IPS-18a (cell line): ENCODE measurements at regions not wholly inside any gene's neighbourhood (a gene's known extent, or its start where the extent isn't known, plus 50 kb on each side); places are given as distances from the start of the nearest gene placed in this dataset.

Experiments used
- H3K27ac ChIP-seq: one replicate; pipeline ENCODE4 v1.5.1; 2013; ENCODE audit warnings: low read length
- H3K27me3 ChIP-seq: one replicate; pipeline ENCODE4 v1.6.1; 2013; ENCODE audit warnings: mild to moderate bottlenecking, low read length; ENCODE audit not compliant: control insufficient read depth, insufficient read depth
- H3K36me3 ChIP-seq: one replicate; pipeline ENCODE4 v1.6.1; 2013; ENCODE audit warnings: low read depth, low read length; ENCODE audit not compliant: control insufficient read depth
- H3K4me1 ChIP-seq: one replicate; pipeline ENCODE4 v1.6.1; 2013; ENCODE audit warnings: low read depth, low read length; ENCODE audit not compliant: control insufficient read depth
- H3K4me3 ChIP-seq: one replicate; pipeline ENCODE4 v1.5.1; 2013; ENCODE audit warnings: low read length
- H3K9ac ChIP-seq: one replicate; pipeline ENCODE4 v1.6.1; 2013; ENCODE audit warnings: mild to moderate bottlenecking, low read length, moderate library complexity
- H3K9me3 ChIP-seq: one replicate; pipeline ENCODE4 v1.6.1; 2013; ENCODE audit warnings: low read depth, low read length; ENCODE audit not compliant: control insufficient read depth

DNA sequence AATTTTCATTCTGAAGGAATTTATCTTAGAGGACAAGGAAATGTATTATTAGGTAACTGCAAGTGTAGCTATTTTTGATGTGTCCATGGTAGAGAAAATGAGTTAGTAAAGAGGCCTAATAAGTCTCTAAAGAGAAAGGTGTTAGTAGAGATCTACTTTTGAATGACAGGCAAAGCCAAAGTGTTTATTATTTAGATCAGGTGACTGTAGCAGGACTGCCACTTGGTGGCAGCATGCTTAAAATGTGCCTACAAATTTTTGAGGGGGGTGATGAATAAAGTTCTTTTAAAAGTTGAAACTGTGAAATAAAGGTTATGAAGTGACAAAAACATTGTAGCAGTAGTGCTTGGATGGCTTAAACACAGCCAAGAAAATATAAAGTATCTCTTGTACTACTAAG, 421.5 kb upstream of the MEIS1 start:
- no peak overlapping the region for H3K4me3 ChIP-seq

GRCh38 chr2:66003931-66004330, 431.0 kb upstream of the MEIS1 start:
- H3K36me3 ChIP-seq = no peaks in the 10 kb centered on the region
- no peaks in the 10 kb centered on the region for H3K4me1 ChIP-seq
- H3K9ac ChIP-seq = no peak overlapping the region
- H3K9me3 ChIP-seq = no peaks in the 10 kb centered on the region
- H3K4me3 ChIP-seq = no peak overlapping the region
- no peak overlapping the region for H3K27ac ChIP-seq
- no peaks in the 10 kb centered on the region for H3K27me3 ChIP-seq

More for the DNA sequence above, 421.5 kb upstream of the MEIS1 start:
- H3K4me1 ChIP-seq = no peaks in the 10 kb centered on the region
- H3K27ac ChIP-seq = no peak overlapping the region
- H3K9ac ChIP-seq = no peak overlapping the region
- H3K9me3 ChIP-seq = no peaks in the 10 kb centered on the region
- no peaks in the 10 kb centered on the region for H3K36me3 ChIP-seq
- no peaks in the 10 kb centered on the region for H3K27me3 ChIP-seq

GRCh38 chr2:66001538-66001937, 433.4 kb upstream of the MEIS1 start:
- Histone ChIP-seq H3K9me3 (no peaks in the 10 kb centered on the region), H3K4me1 (no peaks in the 10 kb centered on the region), H3K27ac (no peak overlapping the region), H3K36me3 (no peaks in the 10 kb centered on the region), H3K9ac (no peak overlapping the region), H3K4me3 (no peak overlapping the region), H3K27me3 (no peaks in the 10 kb centered on the region)

- H3K9ac ChIP-seq = no peak overlapping the region
- no peaks in the 10 kb centered on the region for H3K36me3 ChIP-seq
- H3K9me3 ChIP-seq = no peaks in the 10 kb centered on the region
- no peak overlapping the region for H3K27ac ChIP-seq
- H3K4me3 ChIP-seq = no peak overlapping the region
- no peaks in the 10 kb centered on the region for H3K27me3 ChIP-seq
- no peaks in the 10 kb centered on the region for H3K4me1 ChIP-seq
These were observed 434.0 kb upstream of the MEIS1 start for GRCh38 chr2:66000901-66001300.

GRCh38 chr2:65999796-66000195, 435.1 kb upstream of the MEIS1 start:
- H3K9me3 ChIP-seq = no peaks in the 10 kb centered on the region
- no peaks in the 10 kb centered on the region for H3K36me3 ChIP-seq
- H3K27me3 ChIP-seq = no peaks in the 10 kb centered on the region
- no peak overlapping the region for H3K27ac ChIP-seq
- H3K9ac ChIP-seq = no peak overlapping the region
- no peak overlapping the region for H3K4me3 ChIP-seq
- H3K4me1 ChIP-seq = no peaks in the 10 kb centered on the region

DNA sequence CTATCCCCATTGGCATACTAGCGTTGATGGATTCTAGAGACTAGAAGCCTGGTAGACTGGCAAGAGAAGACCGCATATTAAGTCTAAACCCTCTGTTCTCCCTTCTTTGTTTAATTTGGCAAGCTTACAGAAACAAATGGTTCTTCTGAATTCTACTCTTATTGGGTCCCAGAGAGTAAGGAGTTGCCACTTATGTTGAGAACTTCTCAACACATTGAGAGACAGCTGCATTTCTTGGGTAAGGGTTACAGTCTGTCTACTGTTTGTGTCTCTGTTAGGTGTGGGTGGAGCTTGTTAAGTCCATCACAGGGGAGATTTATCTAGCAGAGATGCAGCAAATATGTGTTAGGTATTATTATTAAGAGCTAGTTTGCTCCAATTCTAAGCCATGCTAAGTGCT, 435.8 kb upstream of the MEIS1 start:
- Histone ChIP-seq H3K9me3 (no peaks in the 10 kb centered on the region), H3K36me3 (no peaks in the 10 kb centered on the region), H3K4me1 (no peaks in the 10 kb centered on the region), H3K27ac (no peak overlapping the region), H3K27me3 (no peaks in the 10 kb centered on the region), H3K9ac (no peak overlapping the region), H3K4me3 (no peak overlapping the region)

- Histone ChIP-seq H3K27me3 (no peaks in the 10 kb centered on the region), H3K36me3 (no peaks in the 10 kb centered on the region), H3K27ac (no peak overlapping the region), H3K4me1 (no peaks in the 10 kb centered on the region), H3K9me3 (no peaks in the 10 kb centered on the region), H3K9ac (no peak overlapping the region), H3K4me3 (no peak overlapping the region)
These were observed 437.0 kb upstream of the MEIS1 start for GRCh38 chr2:65997961-65998360.

- Histone ChIP-seq H3K9ac (no peak overlapping the region), H3K27ac (no peak overlapping the region), H3K27me3 (no peaks in the 10 kb centered on the region), H3K4me1 (peaks cover 9% of the 10 kb centered on the region), H3K9me3 (no peaks in the 10 kb centered on the region), H3K36me3 (no peaks in the 10 kb centered on the region), H3K4me3 (no peak overlapping the region)
These were observed 442.7 kb upstream of the MEIS1 start for GRCh38 chr2:65992198-65992554.

- no peak overlapping the region for H3K27ac ChIP-seq
- H3K27me3 ChIP-seq = no peaks in the 10 kb centered on the region
- no peaks in the 10 kb centered on the region for H3K36me3 ChIP-seq
- no peak overlapping the region for H3K4me3 ChIP-seq
- no peaks in the 10 kb centered on the region for H3K9me3 ChIP-seq
- H3K4me1 ChIP-seq = peaks cover 9% of the 10 kb centered on the region
- H3K9ac ChIP-seq = no peak overlapping the region
These were observed 443.3 kb upstream of the MEIS1 start for GRCh38 chr2:65991381-65992197.

DNA sequence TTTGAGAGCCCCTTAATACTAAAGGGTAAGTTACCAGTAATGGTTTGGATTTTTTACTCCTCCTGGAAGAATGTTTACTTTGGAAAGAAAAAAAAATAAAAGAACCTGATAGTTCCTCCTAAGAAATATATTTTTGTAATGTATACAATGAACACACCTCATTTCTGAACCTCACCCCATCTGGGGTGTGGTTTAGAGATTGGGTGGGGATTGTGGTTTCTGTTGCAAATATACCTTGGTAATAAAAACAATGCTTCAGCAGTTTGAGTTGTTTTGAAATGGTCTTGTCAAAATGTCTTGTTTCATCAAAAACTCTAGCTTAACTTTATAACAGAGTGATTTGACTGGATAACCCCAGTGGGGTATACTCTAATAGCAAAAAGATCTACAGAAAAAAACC, 448.9 kb upstream of the MEIS1 start:
- Histone ChIP-seq H3K9me3 (no peaks in the 10 kb centered on the region), H3K4me1 (no peaks in the 10 kb centered on the region), H3K36me3 (no peaks in the 10 kb centered on the region), H3K27ac (no peak overlapping the region), H3K4me3 (no peak overlapping the region), H3K27me3 (no peaks in the 10 kb centered on the region), H3K9ac (no peak overlapping the region)

- H3K36me3 ChIP-seq = no peaks in the 10 kb centered on the region
- no peak overlapping the region for H3K27ac ChIP-seq
- no peaks in the 10 kb centered on the region for H3K9me3 ChIP-seq
- H3K4me1 ChIP-seq = no peaks in the 10 kb centered on the region
- H3K27me3 ChIP-seq = no peaks in the 10 kb centered on the region
- no peak overlapping the region for H3K4me3 ChIP-seq
- no peak overlapping the region for H3K9ac ChIP-seq
These were observed 454.4 kb upstream of the MEIS1 start for GRCh38 chr2:65980531-65980930.

DNA sequence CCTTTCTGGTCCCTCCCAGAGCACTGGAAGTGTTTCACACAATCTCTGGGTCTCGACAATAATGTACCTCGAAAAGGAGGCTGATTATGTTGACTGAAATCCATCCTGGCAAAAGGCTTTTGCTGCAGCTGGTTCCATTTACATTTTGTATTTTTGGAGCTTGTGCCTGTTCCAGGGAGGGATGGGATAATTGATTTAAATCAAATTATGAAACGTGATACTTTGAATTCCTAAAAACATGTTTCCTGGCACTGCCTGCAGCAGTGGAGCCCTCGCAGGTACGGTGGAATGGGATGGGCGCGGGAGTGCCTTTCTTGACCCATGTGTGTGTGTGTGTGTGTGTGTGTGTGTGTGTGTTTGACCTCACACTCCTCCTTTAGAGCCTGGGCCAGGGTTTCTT, 455.5 kb upstream of the MEIS1 start:
- Histone ChIP-seq H3K27me3 (no peaks in the 10 kb centered on the region), H3K9ac (no peak overlapping the region), H3K36me3 (no peaks in the 10 kb centered on the region), H3K27ac (no peak overlapping the region), H3K9me3 (no peaks in the 10 kb centered on the region), H3K4me1 (no peaks in the 10 kb centered on the region), H3K4me3 (no peak overlapping the region)
